DOHH2 (cell line): ENCODE measurements at regions not wholly inside any gene's neighbourhood (a gene's known extent, or its start where the extent isn't known, plus 50 kb on each side); places are given as distances from the start of the nearest gene placed in this dataset.

Experiments used
- H3F3A ChIP-seq: fragments of 200-600 bp; sonication (generic), shearing (Covaris generic); 2 replicates; pipeline ENCODE4 v1.6.0; 2016; ENCODE audit warnings: antibody characterized with exemption, mild to moderate bottlenecking; ENCODE audit not compliant: control insufficient read depth, insufficient read depth
- H3K27ac ChIP-seq: fragments of 200-600 bp; sonication (generic); 2 replicates; pipeline ENCODE4 v1.5.1; 2014; ENCODE audit warnings: low read depth, mild to moderate bottlenecking, low read length, moderate library complexity
- H3K27me3 ChIP-seq: fragments of 200-600 bp; sonication (generic); 2 replicates; pipeline ENCODE4 v1.6.1; 2014; ENCODE audit warnings: mild to moderate bottlenecking, low read length, mixed read lengths; ENCODE audit not compliant: control insufficient read depth
- H3K36me3 ChIP-seq: fragments of 200-600 bp; sonication (generic); 2 replicates; pipeline ENCODE4 v1.6.1; 2014; ENCODE audit warnings: mild to moderate bottlenecking, low read length, moderate library complexity, mixed read lengths; ENCODE audit not compliant: control insufficient read depth
- H3K4me1 ChIP-seq: fragments of 200-600 bp; sonication (generic); 2 replicates; pipeline ENCODE4 v1.6.1; 2014; ENCODE audit warnings: mild to moderate bottlenecking, low read length, mixed read lengths; ENCODE audit not compliant: control insufficient read depth
- H3K4me2 ChIP-seq: fragments of 200-600 bp; sonication (generic); 2 replicates; pipeline ENCODE4 v1.6.0; 2014; ENCODE audit warnings: mild to moderate bottlenecking, low read length, moderate library complexity
- H3K4me3 ChIP-seq: fragments of 200-600 bp; sonication (generic); 2 replicates; pipeline ENCODE4 v1.5.1; 2014; ENCODE audit warnings: mild to moderate bottlenecking, low read length, mixed read lengths
- H3K79me2 ChIP-seq: fragments of 200-600 bp; sonication (generic); 2 replicates; pipeline ENCODE4 v1.6.1; 2014; ENCODE audit warnings: mild to moderate bottlenecking, low read length, mixed read lengths; ENCODE audit not compliant: control insufficient read depth
- H3K9me2 ChIP-seq: fragments of 200-600 bp; sonication (generic); replicated peaks from 2 replicates; pipeline ENCODE4 v1.6.1; 2014; ENCODE audit warnings: mild to moderate bottlenecking, low read length, mixed read lengths; ENCODE audit not compliant: control insufficient read depth
- H3K9me3 ChIP-seq: fragments of 200-600 bp; sonication (generic); 2 replicates; pipeline ENCODE4 v1.6.1; 2014; ENCODE audit warnings: antibody characterized with exemption, low read length, mixed read lengths; ENCODE audit not compliant: control insufficient read depth, insufficient read depth
- H4K20me1 ChIP-seq: fragments of 200-600 bp; sonication (generic); 2 replicates; pipeline ENCODE4 v1.6.0; 2014; ENCODE audit warnings: low read depth, mild to moderate bottlenecking, antibody characterized with exemption, low read length, moderate library complexity; ENCODE audit not compliant: control insufficient read depth, insufficient read depth
- CTCF ChIP-seq: fragments of 200-600 bp; sonication (generic); IDR thresholded peaks from one replicate; pipeline ENCODE4 v1.5.1; 2014; ENCODE audit warnings: antibody characterized with exemption, mild to moderate bottlenecking, low read depth, low read length; ENCODE audit not compliant: poor library complexity, severe bottlenecking
- EZH2phosphoT487 ChIP-seq: fragments of 200-600 bp; sonication (generic); IDR thresholded peaks from 2 replicates; pipeline ENCODE4 v1.6.1; 2017; ENCODE audit warnings: borderline replicate concordance, mild to moderate bottlenecking, antibody characterized with exemption, low read length, moderate library complexity, mixed read lengths

- H3K9me3 ChIP-seq = no peaks in the 10 kb centered on the region; the same call in 1 of the 2 replicates
- no peaks in the 10 kb centered on the region for H3F3A ChIP-seq
- H3K4me3 ChIP-seq = no peak overlapping the region
- no peak overlapping the region for H3K27ac ChIP-seq
- H3K4me1 ChIP-seq = no peaks in the 10 kb centered on the region
- no peaks in the 10 kb centered on the region for H3K27me3 ChIP-seq
- no peak overlapping the region for H3K4me2 ChIP-seq
- H3K9me2 ChIP-seq = no peaks in the 10 kb centered on the region
- no peaks in the 10 kb centered on the region for H4K20me1 ChIP-seq
- H3K79me2 ChIP-seq = no peaks in the 10 kb centered on the region
- H3K36me3 ChIP-seq = no peaks in the 10 kb centered on the region
- TF ChIP-seq CTCF (no peak), EZH2phosphoT487 (no peak)
These were observed 174.5 kb upstream of the TRPC4 start for GRCh38 chr13:38044067-38044466.

GRCh38 chr13:38042771-38043170 lies 173.2 kb upstream of the TRPC4 start:
- Histone ChIP-seq H3K27ac (no peak overlapping the region), H3K9me2 (no peaks in the 10 kb centered on the region), H3K4me2 (no peak overlapping the region), H3K79me2 (no peaks in the 10 kb centered on the region), H3K4me3 (no peak overlapping the region), H4K20me1 (no peaks in the 10 kb centered on the region), H3K27me3 (no peaks in the 10 kb centered on the region), H3F3A (no peaks in the 10 kb centered on the region), H3K9me3 (no peaks in the 10 kb centered on the region; the same call in 1 of the 2 replicates), H3K36me3 (no peaks in the 10 kb centered on the region), H3K4me1 (no peaks in the 10 kb centered on the region)
- TF ChIP-seq EZH2phosphoT487 (no peak), CTCF (no peak)

- no peaks in the 10 kb centered on the region for H3K9me3 ChIP-seq
- no peaks in the 10 kb centered on the region for H3K79me2 ChIP-seq
- no peaks in the 10 kb centered on the region for H3K9me2 ChIP-seq
- H3K4me1 ChIP-seq = no peaks in the 10 kb centered on the region
- H3F3A ChIP-seq = no peaks in the 10 kb centered on the region
- H3K4me2 ChIP-seq = no peak overlapping the region
- no peak overlapping the region for H3K27ac ChIP-seq
- no peak overlapping the region for H3K4me3 ChIP-seq
- H3K27me3 ChIP-seq = no peaks in the 10 kb centered on the region
- H4K20me1 ChIP-seq = no peaks in the 10 kb centered on the region
- H3K36me3 ChIP-seq = no peaks in the 10 kb centered on the region
- TF ChIP-seq EZH2phosphoT487 (no peak), CTCF (no peak)
These were observed 154.9 kb upstream of the TRPC4 start for GRCh38 chr13:38024431-38024830.

GRCh38 chr13:38017320-38017719 lies 147.7 kb upstream of the TRPC4 start:
- Histone ChIP-seq H3K4me2 (no peak overlapping the region), H3K4me3 (no peak overlapping the region), H3K27me3 (no peaks in the 10 kb centered on the region), H3K27ac (no peak overlapping the region), H3K9me3 (no peaks in the 10 kb centered on the region), H3K36me3 (no peaks in the 10 kb centered on the region), H4K20me1 (no peaks in the 10 kb centered on the region), H3F3A (no peaks in the 10 kb centered on the region), H3K9me2 (no peaks in the 10 kb centered on the region), H3K4me1 (no peaks in the 10 kb centered on the region), H3K79me2 (no peaks in the 10 kb centered on the region)
- TF ChIP-seq CTCF (no peak), EZH2phosphoT487 (no peak)
